H9 (cell line): ENCODE measurements at regions not wholly inside any gene's neighbourhood (a gene's known extent, or its start where the extent isn't known, plus 50 kb on each side); places are given as distances from the start of the nearest gene placed in this dataset.

Experiments
- DNase-seq: peaks from one replicate; pipeline ENCODE4 v3.0.0-alpha.2; 2017
- H2AFZ ChIP-seq: one replicate; pipeline ENCODE4 v1.6.1; 2013; ENCODE audit warnings: mild to moderate bottlenecking, low read length, control low read depth, moderate library complexity
- H2AK5ac ChIP-seq: 2 replicates; pipeline ENCODE4 v1.6.1; 2013; ENCODE audit warnings: low read length, control low read depth, mixed read lengths; ENCODE audit not compliant: insufficient read length
- H2BK120ac ChIP-seq: one replicate; pipeline ENCODE4 v1.6.1; 2013; ENCODE audit warnings: low read depth, mild to moderate bottlenecking, low read length, control low read depth, inconsistent platforms; ENCODE audit not compliant: poor library complexity, severe bottlenecking
- H2BK12ac ChIP-seq: 2 replicates; pipeline ENCODE4 v1.6.1; 2013; ENCODE audit warnings: low read length, control low read depth, mixed read lengths, low read depth; ENCODE audit not compliant: insufficient read length
- H2BK15ac ChIP-seq: 2 replicates; pipeline ENCODE4 v1.6.1; 2013; ENCODE audit warnings: low read depth, low read length, control low read depth
- H2BK20ac ChIP-seq: one replicate; pipeline ENCODE4 v1.6.1; 2013; ENCODE audit warnings: low read depth, mild to moderate bottlenecking, low read length, control low read depth, inconsistent platforms; ENCODE audit not compliant: poor library complexity, severe bottlenecking
- H2BK5ac ChIP-seq: 2 replicates; pipeline ENCODE4 v1.6.1; 2013; ENCODE audit warnings: low read length, control low read depth, mixed read lengths; ENCODE audit not compliant: insufficient read length
- H3K14ac ChIP-seq: 2 replicates; pipeline ENCODE4 v1.6.1; 2013; ENCODE audit warnings: low read length, control low read depth; ENCODE audit not compliant: insufficient read depth
- H3K18ac ChIP-seq: 2 replicates; pipeline ENCODE4 v1.6.1; 2013; ENCODE audit warnings: low read depth, mild to moderate bottlenecking, mixed read lengths, low read length, control low read depth; ENCODE audit not compliant: insufficient read length
- H3K23ac ChIP-seq: 2 replicates; pipeline ENCODE4 v1.6.1; 2013; ENCODE audit warnings: low read length, control low read depth, mixed read lengths, low read depth; ENCODE audit not compliant: insufficient read length
- H3K23me2 ChIP-seq: 2 replicates; pipeline ENCODE4 v1.6.1; 2013; ENCODE audit warnings: low read depth, mild to moderate bottlenecking, mixed read lengths, low read length, control low read depth; ENCODE audit not compliant: insufficient read length, poor library complexity, severe bottlenecking
- H3K27ac ChIP-seq: 2 replicates; pipeline ENCODE4 v1.5.1; 2013; ENCODE audit warnings: low read length, control low read depth, mixed read lengths, low read depth; ENCODE audit not compliant: insufficient read length
- H3K27me3 ChIP-seq: 2 replicates; pipeline ENCODE4 v1.6.1; 2013; ENCODE audit warnings: low read length, control low read depth, inconsistent platforms; ENCODE audit not compliant: insufficient read depth
- H3K4ac ChIP-seq: 2 replicates; pipeline ENCODE4 v1.6.1; 2013; ENCODE audit warnings: low read depth, mild to moderate bottlenecking, control low read depth, inconsistent platforms, low read length, moderate library complexity
- H3K4me1 ChIP-seq: 2 replicates; pipeline ENCODE4 v1.6.1; 2013; ENCODE audit warnings: low read length, control low read depth, inconsistent platforms; ENCODE audit not compliant: insufficient read depth
- H3K4me2 ChIP-seq: 2 replicates; pipeline ENCODE4 v1.6.1; 2013; ENCODE audit warnings: low read length, control low read depth, mixed read lengths; ENCODE audit not compliant: insufficient read length, insufficient read depth
- H3K56ac ChIP-seq: 2 replicates; pipeline ENCODE4 v1.6.1; 2013; ENCODE audit warnings: low read depth, mild to moderate bottlenecking, mixed read lengths, low read length, control low read depth; ENCODE audit not compliant: insufficient read length
- H3K79me1 ChIP-seq: 2 replicates; pipeline ENCODE4 v1.6.1; 2013; ENCODE audit warnings: low read depth, mild to moderate bottlenecking, moderate library complexity, low read length, control low read depth, inconsistent platforms; ENCODE audit not compliant: insufficient read depth, poor library complexity, severe bottlenecking
- H3K79me2 ChIP-seq: 2 replicates; pipeline ENCODE4 v1.6.1; 2013; ENCODE audit warnings: low read length, control low read depth, inconsistent platforms; ENCODE audit not compliant: insufficient read depth
- H3K9ac ChIP-seq: 2 replicates; pipeline ENCODE4 v1.6.1; 2013; ENCODE audit warnings: low read length, control low read depth, mixed read lengths; ENCODE audit not compliant: insufficient read length; ENCODE audit errors: extremely low read depth
- H3K9me3 ChIP-seq: one replicate; pipeline ENCODE4 v1.6.1; 2013; ENCODE audit warnings: low read depth, low read length, inconsistent platforms; ENCODE audit not compliant: control insufficient read depth
- H3T11ph ChIP-seq: one replicate; pipeline ENCODE4 v1.6.1; 2013; ENCODE audit warnings: mild to moderate bottlenecking, low read length, control low read depth, inconsistent platforms
- H4K20me1 ChIP-seq: one replicate; pipeline ENCODE4 v1.6.1; 2013; ENCODE audit not compliant: control insufficient read depth, insufficient read length, insufficient read depth
- H4K5ac ChIP-seq: 2 replicates; pipeline ENCODE4 v1.6.1; 2013; ENCODE audit warnings: low read depth, mild to moderate bottlenecking, mixed read lengths, low read length, control low read depth; ENCODE audit not compliant: insufficient read length
- H4K8ac ChIP-seq: replicated peaks from 2 replicates; pipeline ENCODE4 v1.6.1; 2013; ENCODE audit warnings: low read length, control low read depth, mixed read lengths, low read depth; ENCODE audit not compliant: insufficient read length
- H4K91ac ChIP-seq: 2 replicates; pipeline ENCODE4 v1.6.1; 2013; ENCODE audit warnings: low read depth, mild to moderate bottlenecking, moderate library complexity, mixed read lengths, low read length, control low read depth; ENCODE audit not compliant: insufficient read length
- H3K27ac Mint-ChIP-seq, 3 experiments: 2 replicates in 2 of 3; 3 replicates in 1 of 3; pipeline ENCODE4 v1.8.0; 2020 to 2021; ENCODE audit warnings: mixed read lengths in 3 of 3, mild to moderate bottlenecking in 1 of 3, moderate library complexity in 1 of 3
- H3K27me3 Mint-ChIP-seq: 2 replicates; pipeline ENCODE4 v1.8.0; 2021; ENCODE audit warnings: low read depth, mild to moderate bottlenecking, moderate library complexity, mixed read lengths
- H3K36me3 Mint-ChIP-seq, 3 experiments: 2 replicates in 2 of 3; 3 replicates in 1 of 3; pipeline ENCODE4 v1.8.0; 2020 to 2021; ENCODE audit warnings: low read depth in 3 of 3, mixed read lengths in 3 of 3; ENCODE audit not compliant: insufficient read depth in 1 of 3
- H3K4me1 Mint-ChIP-seq, 2 experiments: 2 replicates each; pipeline ENCODE4 v1.8.0; 2020; ENCODE audit warnings: mixed read lengths in 2 of 2
- H3K4me3 Mint-ChIP-seq, 2 experiments: 2 replicates in 1 of 2; 3 replicates in 1 of 2; pipeline ENCODE4 v1.8.0; 2020 to 2021; ENCODE audit warnings: mild to moderate bottlenecking in 2 of 2, mixed read lengths in 2 of 2, moderate library complexity in 1 of 2
- H3K9me3 Mint-ChIP-seq, 2 experiments: 2 replicates in 1 of 2; 3 replicates in 1 of 2; pipeline ENCODE4 v1.8.0; 2020; ENCODE audit warnings: mild to moderate bottlenecking in 2 of 2, mixed read lengths in 2 of 2, moderate library complexity in 1 of 2
- WGBS: extraction: QIAGEN DNeasy Blood & Tissue Kit; methylation state at CpG from one replicate; pipeline ENCODE4 v1.1.7; 2013; ENCODE audit warnings: missing lambda C conversion rate, low lambda C conversion rate, mixed read lengths; ENCODE audit not compliant: insufficient read length; ENCODE audit errors: extremely low coverage; 5-methylcytosine and 5-hydroxymethylcytosine counted together
- TF ChIP-seq, protein P1 (sequence below): fragments of 200-600 bp; sonication (generic); conservative IDR thresholded peaks from 3 replicates; pipeline ENCODE4 v1.8.0; 2021; ENCODE audit warnings: antibody characterized with exemption, mild to moderate bottlenecking

DNA sequence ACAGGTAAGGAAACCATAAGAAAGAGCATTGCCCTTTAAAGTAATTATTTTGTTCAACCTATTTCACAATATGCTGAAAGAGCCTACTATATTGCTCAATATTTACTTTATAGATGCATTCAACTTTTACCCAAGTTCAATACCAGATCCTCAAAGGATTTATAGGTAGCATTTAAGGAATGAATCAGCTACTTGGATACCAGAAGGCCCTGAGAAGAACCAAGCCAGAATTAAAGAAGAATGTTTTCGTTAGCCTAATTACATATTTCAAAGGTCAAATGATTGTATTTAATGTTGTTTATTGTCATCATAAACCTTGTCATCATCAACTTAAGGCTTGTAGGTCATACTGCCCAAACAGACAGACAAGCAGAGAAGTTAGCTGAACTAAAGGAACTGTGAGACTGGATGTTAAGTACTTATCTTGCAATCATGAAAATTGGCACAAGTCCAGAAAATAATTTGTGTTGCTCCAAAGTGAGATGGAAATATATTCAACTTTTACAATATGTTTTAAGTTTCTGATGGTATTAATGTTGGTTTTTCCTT is 636.7 kb downstream of the RFPL4B start:
- no CpG with 5 or more reads among the region's 1 CpG for WGBS
- H3K4ac ChIP-seq: no peak overlapping the region
- H4K5ac ChIP-seq: no peak overlapping the region
- no peaks in the 10 kb centered on the region for H4K20me1 ChIP-seq
- H3K36me3 Mint-ChIP-seq: no peaks in the 10 kb centered on the region
- H3K79me1 ChIP-seq: no peaks in the 10 kb centered on the region
- H3K4me3 Mint-ChIP-seq: no peak overlapping the region
- no peak overlapping the region for H3T11ph ChIP-seq
- H3K9me3 Mint-ChIP-seq: no peaks in the 10 kb centered on the region
- H3K18ac ChIP-seq: no peak overlapping the region
- no peak overlapping the region for H2BK120ac ChIP-seq
- no peak overlapping the region for H3K9ac ChIP-seq
- no peak overlapping the region for H3K14ac ChIP-seq
- no peak for DNase-seq
- no peak overlapping the region for H2BK15ac ChIP-seq
- no peaks in the 10 kb centered on the region for H3K79me2 ChIP-seq
- no peaks in the 10 kb centered on the region for H3K9me3 ChIP-seq
- H2BK20ac ChIP-seq: no peak overlapping the region
- H2AK5ac ChIP-seq: no peak overlapping the region
- H2BK5ac ChIP-seq: no peak overlapping the region
- no peak overlapping the region for H2BK12ac ChIP-seq
- H4K8ac ChIP-seq: no peak overlapping the region
- H3K23me2 ChIP-seq: no peaks in the 10 kb centered on the region
- H3K27ac ChIP-seq: no peak overlapping the region
- H4K91ac ChIP-seq: no peak overlapping the region
- no peak overlapping the region for H3K4me2 ChIP-seq
- H3K27ac Mint-ChIP-seq: no peak overlapping the region
- no peaks in the 10 kb centered on the region for H3K27me3 ChIP-seq
- H2AFZ ChIP-seq: no peak overlapping the region
- H3K27me3 Mint-ChIP-seq: no peaks in the 10 kb centered on the region
- peaks cover 3% of the 10 kb centered on the region; the same call in 1 of the 2 replicates for H3K4me1 ChIP-seq
- no peak overlapping the region for H3K56ac ChIP-seq
- H3K23ac ChIP-seq: no peak overlapping the region
- TF ChIP-seq, protein P1, sequence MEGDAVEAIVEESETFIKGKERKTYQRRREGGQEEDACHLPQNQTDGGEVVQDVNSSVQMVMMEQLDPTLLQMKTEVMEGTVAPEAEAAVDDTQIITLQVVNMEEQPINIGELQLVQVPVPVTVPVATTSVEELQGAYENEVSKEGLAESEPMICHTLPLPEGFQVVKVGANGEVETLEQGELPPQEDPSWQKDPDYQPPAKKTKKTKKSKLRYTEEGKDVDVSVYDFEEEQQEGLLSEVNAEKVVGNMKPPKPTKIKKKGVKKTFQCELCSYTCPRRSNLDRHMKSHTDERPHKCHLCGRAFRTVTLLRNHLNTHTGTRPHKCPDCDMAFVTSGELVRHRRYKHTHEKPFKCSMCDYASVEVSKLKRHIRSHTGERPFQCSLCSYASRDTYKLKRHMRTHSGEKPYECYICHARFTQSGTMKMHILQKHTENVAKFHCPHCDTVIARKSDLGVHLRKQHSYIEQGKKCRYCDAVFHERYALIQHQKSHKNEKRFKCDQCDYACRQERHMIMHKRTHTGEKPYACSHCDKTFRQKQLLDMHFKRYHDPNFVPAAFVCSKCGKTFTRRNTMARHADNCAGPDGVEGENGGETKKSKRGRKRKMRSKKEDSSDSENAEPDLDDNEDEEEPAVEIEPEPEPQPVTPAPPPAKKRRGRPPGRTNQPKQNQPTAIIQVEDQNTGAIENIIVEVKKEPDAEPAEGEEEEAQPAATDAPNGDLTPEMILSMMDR: no peak
- peaks cover 4% of the 10 kb centered on the region in 2 experiments for H3K4me1 Mint-ChIP-seq
